H9 (cell line): ENCODE measurements at regions not wholly inside any gene's neighbourhood (a gene's known extent, or its start where the extent isn't known, plus 50 kb on each side); places are given as distances from the start of the nearest gene placed in this dataset.

Experiments
- DNase-seq: peaks from one replicate; pipeline ENCODE4 v3.0.0-alpha.2; 2017
- H2AFZ ChIP-seq: one replicate; pipeline ENCODE4 v1.6.1; 2013; ENCODE audit warnings: mild to moderate bottlenecking, low read length, control low read depth, moderate library complexity
- H2AK5ac ChIP-seq: 2 replicates; pipeline ENCODE4 v1.6.1; 2013; ENCODE audit warnings: low read length, control low read depth, mixed read lengths; ENCODE audit not compliant: insufficient read length
- H2BK120ac ChIP-seq: one replicate; pipeline ENCODE4 v1.6.1; 2013; ENCODE audit warnings: low read depth, mild to moderate bottlenecking, low read length, control low read depth, inconsistent platforms; ENCODE audit not compliant: poor library complexity, severe bottlenecking
- H2BK12ac ChIP-seq: 2 replicates; pipeline ENCODE4 v1.6.1; 2013; ENCODE audit warnings: low read length, control low read depth, mixed read lengths, low read depth; ENCODE audit not compliant: insufficient read length
- H2BK15ac ChIP-seq: 2 replicates; pipeline ENCODE4 v1.6.1; 2013; ENCODE audit warnings: low read depth, low read length, control low read depth
- H2BK20ac ChIP-seq: one replicate; pipeline ENCODE4 v1.6.1; 2013; ENCODE audit warnings: low read depth, mild to moderate bottlenecking, low read length, control low read depth, inconsistent platforms; ENCODE audit not compliant: poor library complexity, severe bottlenecking
- H2BK5ac ChIP-seq: 2 replicates; pipeline ENCODE4 v1.6.1; 2013; ENCODE audit warnings: low read length, control low read depth, mixed read lengths; ENCODE audit not compliant: insufficient read length
- H3K14ac ChIP-seq: 2 replicates; pipeline ENCODE4 v1.6.1; 2013; ENCODE audit warnings: low read length, control low read depth; ENCODE audit not compliant: insufficient read depth
- H3K18ac ChIP-seq: 2 replicates; pipeline ENCODE4 v1.6.1; 2013; ENCODE audit warnings: low read depth, mild to moderate bottlenecking, mixed read lengths, low read length, control low read depth; ENCODE audit not compliant: insufficient read length
- H3K23ac ChIP-seq: 2 replicates; pipeline ENCODE4 v1.6.1; 2013; ENCODE audit warnings: low read length, control low read depth, mixed read lengths, low read depth; ENCODE audit not compliant: insufficient read length
- H3K23me2 ChIP-seq: 2 replicates; pipeline ENCODE4 v1.6.1; 2013; ENCODE audit warnings: low read depth, mild to moderate bottlenecking, mixed read lengths, low read length, control low read depth; ENCODE audit not compliant: insufficient read length, poor library complexity, severe bottlenecking
- H3K27ac ChIP-seq: 2 replicates; pipeline ENCODE4 v1.5.1; 2013; ENCODE audit warnings: low read length, control low read depth, mixed read lengths, low read depth; ENCODE audit not compliant: insufficient read length
- H3K27me3 ChIP-seq: 2 replicates; pipeline ENCODE4 v1.6.1; 2013; ENCODE audit warnings: low read length, control low read depth, inconsistent platforms; ENCODE audit not compliant: insufficient read depth
- H3K4ac ChIP-seq: 2 replicates; pipeline ENCODE4 v1.6.1; 2013; ENCODE audit warnings: low read depth, mild to moderate bottlenecking, control low read depth, inconsistent platforms, low read length, moderate library complexity
- H3K4me1 ChIP-seq: 2 replicates; pipeline ENCODE4 v1.6.1; 2013; ENCODE audit warnings: low read length, control low read depth, inconsistent platforms; ENCODE audit not compliant: insufficient read depth
- H3K4me2 ChIP-seq: 2 replicates; pipeline ENCODE4 v1.6.1; 2013; ENCODE audit warnings: low read length, control low read depth, mixed read lengths; ENCODE audit not compliant: insufficient read length, insufficient read depth
- H3K56ac ChIP-seq: 2 replicates; pipeline ENCODE4 v1.6.1; 2013; ENCODE audit warnings: low read depth, mild to moderate bottlenecking, mixed read lengths, low read length, control low read depth; ENCODE audit not compliant: insufficient read length
- H3K79me1 ChIP-seq: 2 replicates; pipeline ENCODE4 v1.6.1; 2013; ENCODE audit warnings: low read depth, mild to moderate bottlenecking, moderate library complexity, low read length, control low read depth, inconsistent platforms; ENCODE audit not compliant: insufficient read depth, poor library complexity, severe bottlenecking
- H3K79me2 ChIP-seq: 2 replicates; pipeline ENCODE4 v1.6.1; 2013; ENCODE audit warnings: low read length, control low read depth, inconsistent platforms; ENCODE audit not compliant: insufficient read depth
- H3K9ac ChIP-seq: 2 replicates; pipeline ENCODE4 v1.6.1; 2013; ENCODE audit warnings: low read length, control low read depth, mixed read lengths; ENCODE audit not compliant: insufficient read length; ENCODE audit errors: extremely low read depth
- H3K9me3 ChIP-seq: one replicate; pipeline ENCODE4 v1.6.1; 2013; ENCODE audit warnings: low read depth, low read length, inconsistent platforms; ENCODE audit not compliant: control insufficient read depth
- H3T11ph ChIP-seq: one replicate; pipeline ENCODE4 v1.6.1; 2013; ENCODE audit warnings: mild to moderate bottlenecking, low read length, control low read depth, inconsistent platforms
- H4K20me1 ChIP-seq: one replicate; pipeline ENCODE4 v1.6.1; 2013; ENCODE audit not compliant: control insufficient read depth, insufficient read length, insufficient read depth
- H4K5ac ChIP-seq: 2 replicates; pipeline ENCODE4 v1.6.1; 2013; ENCODE audit warnings: low read depth, mild to moderate bottlenecking, mixed read lengths, low read length, control low read depth; ENCODE audit not compliant: insufficient read length
- H4K8ac ChIP-seq: replicated peaks from 2 replicates; pipeline ENCODE4 v1.6.1; 2013; ENCODE audit warnings: low read length, control low read depth, mixed read lengths, low read depth; ENCODE audit not compliant: insufficient read length
- H4K91ac ChIP-seq: 2 replicates; pipeline ENCODE4 v1.6.1; 2013; ENCODE audit warnings: low read depth, mild to moderate bottlenecking, moderate library complexity, mixed read lengths, low read length, control low read depth; ENCODE audit not compliant: insufficient read length
- H3K27ac Mint-ChIP-seq, 3 experiments: 2 replicates in 2 of 3; 3 replicates in 1 of 3; pipeline ENCODE4 v1.8.0; 2020 to 2021; ENCODE audit warnings: mixed read lengths in 3 of 3, mild to moderate bottlenecking in 1 of 3, moderate library complexity in 1 of 3
- H3K27me3 Mint-ChIP-seq: 2 replicates; pipeline ENCODE4 v1.8.0; 2021; ENCODE audit warnings: low read depth, mild to moderate bottlenecking, moderate library complexity, mixed read lengths
- H3K36me3 Mint-ChIP-seq, 3 experiments: 2 replicates in 2 of 3; 3 replicates in 1 of 3; pipeline ENCODE4 v1.8.0; 2020 to 2021; ENCODE audit warnings: low read depth in 3 of 3, mixed read lengths in 3 of 3; ENCODE audit not compliant: insufficient read depth in 1 of 3
- H3K4me1 Mint-ChIP-seq, 2 experiments: 2 replicates each; pipeline ENCODE4 v1.8.0; 2020; ENCODE audit warnings: mixed read lengths in 2 of 2
- H3K4me3 Mint-ChIP-seq, 2 experiments: 2 replicates in 1 of 2; 3 replicates in 1 of 2; pipeline ENCODE4 v1.8.0; 2020 to 2021; ENCODE audit warnings: mild to moderate bottlenecking in 2 of 2, mixed read lengths in 2 of 2, moderate library complexity in 1 of 2
- H3K9me3 Mint-ChIP-seq, 2 experiments: 2 replicates in 1 of 2; 3 replicates in 1 of 2; pipeline ENCODE4 v1.8.0; 2020; ENCODE audit warnings: mild to moderate bottlenecking in 2 of 2, mixed read lengths in 2 of 2, moderate library complexity in 1 of 2
- CTCF ChIP-seq: fragments of 200-600 bp; sonication (generic); conservative IDR thresholded peaks from 3 replicates; pipeline ENCODE4 v1.8.0; 2021; ENCODE audit warnings: antibody characterized with exemption, mild to moderate bottlenecking
- WGBS: extraction: QIAGEN DNeasy Blood & Tissue Kit; methylation state at CpG from one replicate; pipeline ENCODE4 v1.1.7; 2013; ENCODE audit warnings: missing lambda C conversion rate, low lambda C conversion rate, mixed read lengths; ENCODE audit not compliant: insufficient read length; ENCODE audit errors: extremely low coverage; 5-methylcytosine and 5-hydroxymethylcytosine counted together

GRCh38 chr5:82360022-82360421, 81.9 kb upstream of the RPS23 start:
- Histone ChIP-seq H3K27ac (no peak overlapping the region), H2BK20ac (no peak overlapping the region), H3K79me2 (no peaks in the 10 kb centered on the region), H2BK12ac (no peak overlapping the region), H3K27me3 (no peaks in the 10 kb centered on the region; the same call in 1 of the 2 replicates), H4K91ac (no peak overlapping the region), H2BK15ac (no peak overlapping the region), H2AK5ac (no peak overlapping the region), H3K4me1 (no peaks in the 10 kb centered on the region; the same call in 1 of the 2 replicates), H3K18ac (no peak overlapping the region), H3K23me2 (no peaks in the 10 kb centered on the region), H3T11ph (no peak overlapping the region), H3K79me1 (no peaks in the 10 kb centered on the region), H3K23ac (no peak overlapping the region), H4K5ac (no peak overlapping the region), H2AFZ (no peak overlapping the region), H3K4me2 (no peak overlapping the region), H3K14ac (no peak overlapping the region), H2BK5ac (no peak overlapping the region), H3K56ac (no peak overlapping the region), H3K4ac (no peak overlapping the region), H2BK120ac (no peak overlapping the region), H4K8ac (no peak overlapping the region), H4K20me1 (no peaks in the 10 kb centered on the region), H3K9ac (no peak overlapping the region), H3K9me3 (no peaks in the 10 kb centered on the region)
- no peak for DNase-seq
- no peaks in the 10 kb centered on the region for H3K9me3 Mint-ChIP-seq
- H3K36me3 Mint-ChIP-seq, result no peaks in the 10 kb centered on the region
- H3K4me1 Mint-ChIP-seq, result peaks cover 7 to 13% of the 10 kb centered on the region in 2 experiments
- no peak for TF ChIP-seq CTCF
- WGBS, result no CpG with 5 or more reads among the region's 3 CpGs
- H3K27me3 Mint-ChIP-seq, result no peaks in the 10 kb centered on the region
- H3K4me3 Mint-ChIP-seq, result no peak overlapping the region
- no peak overlapping the region for H3K27ac Mint-ChIP-seq
